NOMO-1 treated with dmso at 0.1 percent for 144 hours (cell line): ENCODE measurements at regions not wholly inside any gene's neighbourhood (a gene's known extent, or its start where the extent isn't known, plus 50 kb on each side); places are given as distances from the start of the nearest gene placed in this dataset.

Experiments used
- DNase-seq: peaks from one replicate; lab custom pipeline; 2025; ENCODE audit not compliant: unreplicated experiment; lab: John Stamatoyannopoulos, UW

- DNase-seq = no peak
Observed at GRCh38 chr14:100673085-100673806, 53.4 kb upstream of the DLK1 start.

GRCh38 chr14:100673807-100674154, 52.9 kb upstream of the DLK1 start:
- DNase-seq = no peak

- DNase-seq = no peak
Observed at GRCh38 chr14:100674428-100674827, 52.3 kb upstream of the DLK1 start.

GRCh38 chr14:100674897-100675619, 51.6 kb upstream of the DLK1 start:
- no peak for DNase-seq

GRCh38 chr14:100675699-100676684, 50.7 kb upstream of the DLK1 start:
- DNase-seq = no peak
